HEK293 (cell line): ENCODE measurements at regions not wholly inside any gene's neighbourhood (a gene's known extent, or its start where the extent isn't known, plus 50 kb on each side); places are given as distances from the start of the nearest gene placed in this dataset.

ENCODE experiments used
- CTCF ChIP-seq: fragments of 450-650 bp; formaldehyde crosslinking; IDR thresholded peaks from 2 replicates; pipeline ENCODE4 v1.5.1; 2016; ENCODE audit warnings: missing biosample characterization, missing genetic modification characterization
- MYNN ChIP-seq: fragments of 450-650 bp; formaldehyde crosslinking; IDR thresholded peaks from 2 replicates; pipeline ENCODE4 v1.5.1; 2016; ENCODE audit warnings: missing biosample characterization, missing genetic modification characterization, borderline replicate concordance
- PATZ1 ChIP-seq: fragments of 450-650 bp; formaldehyde crosslinking; IDR thresholded peaks from 2 replicates; pipeline ENCODE4 v1.5.1; 2016; ENCODE audit warnings: missing biosample characterization, missing genetic modification characterization
- SP2 ChIP-seq: fragments of 450-650 bp; formaldehyde crosslinking; IDR thresholded peaks from 2 replicates; pipeline ENCODE4 v1.5.1; 2016; ENCODE audit warnings: missing biosample characterization, missing genetic modification characterization
- ZNF560 ChIP-seq: fragments of 450-650 bp; formaldehyde crosslinking; IDR thresholded peaks from 2 replicates; pipeline ENCODE4 v1.5.1; 2017; ENCODE audit warnings: missing biosample characterization, missing genetic modification characterization, borderline replicate concordance

GRCh38 chr10:59558066-59558465 lies 151.6 kb downstream of the SLC16A9 start:
- TF ChIP-seq CTCF (tag by site-specific recombination) (no peak), PATZ1 (tag by site-specific recombination) (no peak), MYNN (tag by site-specific recombination) (no peak), SP2 (tag by site-specific recombination) (no peak), ZNF560 (tag by site-specific recombination) (no peak)
